GM12878 (cell line): ENCODE measurements at regions not wholly inside any gene's neighbourhood (a gene's known extent, or its start where the extent isn't known, plus 50 kb on each side); places are given as distances from the start of the nearest gene placed in this dataset.

Experiments used
- ATAC-seq: fragments of 200-7000 bp; cut with Tn5 transposase; 3 replicates; pipeline ENCODE4 v1.9.1; 2020; ENCODE audit warnings: mild to moderate bottlenecking, moderate library complexity
- BruUV-seq: library from RNA; stranded (reverse); fragments of 400-500 nt; replicated peaks from 2 replicates; lab custom pipeline; 2021; lab: Mats Ljungman, UMichigan
- CTCF ChIA-PET: fragments of 300-600 bp; sonication (Branson Sonifier 250); formaldehyde crosslinking; extraction: SDS; loops from one replicate; lab custom pipeline; 2021; ENCODE audit warnings: inconsistent platforms; lab: Yijun Ruan, JAX
- POLR2A ChIA-PET: fragments of 350-600 bp; formaldehyde crosslinking; extraction: SDS; loops from one replicate; lab custom pipeline; 2021; ENCODE audit warnings: inconsistent platforms; lab: Charles Lee
- RAD21 ChIA-PET: fragments of 300-600 bp; sonication (Branson Sonifier 250); formaldehyde crosslinking; loops from one replicate; lab custom pipeline; 2023; ENCODE audit warnings: antibody characterized with exemption; ENCODE audit not compliant: unreplicated experiment; lab: Charles Lee
- SMC1A ChIA-PET: fragments of 300-600 bp; sonication (Branson Sonifier 250); formaldehyde crosslinking; loops from one replicate; lab custom pipeline; 2023; ENCODE audit not compliant: unreplicated experiment, uncharacterized antibody; lab: Charles Lee
- DNase-seq: peaks from one replicate; pipeline ENCODE4 v3.0.0-alpha.2; 2011; ENCODE audit warnings: low read depth, low spot score
- FAIRE-seq: peaks from 3 replicates; lab custom pipeline; 2011; peaks lifted over from hg19 to GRCh38; lab: Jason Lieb, UNC
- H2AFZ ChIP-seq: 2 replicates; pipeline ENCODE4 v1.6.0; 2011; ENCODE audit warnings: low read depth, low read length, control low read depth; ENCODE audit not compliant: control insufficient read depth
- H3K27ac ChIP-seq: 2 replicates; pipeline ENCODE4 v1.5.1; 2011; ENCODE audit warnings: control low read depth; ENCODE audit not compliant: control insufficient read depth, insufficient read depth
- H3K27me3 ChIP-seq, 2 experiments: replicated peaks in 1 of 2; 2 replicates each; pipeline versions ENCODE4 v1.6.0 to v1.6.1; 2011; ENCODE audit warnings: low read length in 1 of 2; ENCODE audit not compliant: control insufficient read depth in 2 of 2, insufficient read depth in 2 of 2
- H3K36me3 ChIP-seq, 2 experiments: 2 replicates each; pipeline ENCODE4 v1.5.1; 2011; ENCODE audit warnings: low read length in 1 of 2; ENCODE audit not compliant: control insufficient read depth in 2 of 2, insufficient read depth in 2 of 2
- H3K4me1 ChIP-seq: 2 replicates; pipeline ENCODE4 v1.6.1; 2011; ENCODE audit warnings: mild to moderate bottlenecking, low read length, moderate library complexity, mixed read lengths; ENCODE audit not compliant: control insufficient read depth, insufficient read depth
- H3K4me2 ChIP-seq: 2 replicates; pipeline ENCODE4 v1.6.0; 2011; ENCODE audit warnings: control low read depth; ENCODE audit not compliant: control insufficient read depth, insufficient read depth
- H3K4me3 ChIP-seq: fragments of 200-600 bp; sonication (generic); 2 replicates; pipeline ENCODE4 v1.5.1; 2016
- H3K79me2 ChIP-seq: 2 replicates; pipeline ENCODE4 v1.6.0; 2011; ENCODE audit warnings: low read length; ENCODE audit not compliant: control insufficient read depth, insufficient read depth
- H3K9ac ChIP-seq: 2 replicates; pipeline ENCODE4 v1.8.0; 2011; ENCODE audit warnings: low read length, control low read depth, mixed read lengths; ENCODE audit not compliant: control insufficient read depth, insufficient read depth
- H3K9me3 ChIP-seq: replicated peaks from 3 replicates; pipeline ENCODE4 v1.5.1; 2011; ENCODE audit warnings: mild to moderate bottlenecking, low read length; ENCODE audit not compliant: control insufficient read depth, insufficient read depth
- H4K20me1 ChIP-seq: 2 replicates; pipeline ENCODE4 v1.6.0; 2011; ENCODE audit not compliant: control insufficient read depth, insufficient read depth
- CEBPB ChIP-seq, 2 experiments: fragments of 150-350 bp in 1 of 2; IDR thresholded peaks; 2 replicates each; pipeline ENCODE4 v1.6.1; 2012 to 2014; ENCODE audit warnings: low read depth in 2 of 2, low read length in 2 of 2, borderline replicate concordance in 1 of 2, inconsistent platforms in 1 of 2
- CREB1 ChIP-seq: IDR thresholded peaks from 2 replicates; pipeline ENCODE4 v1.6.1; 2012; ENCODE audit warnings: low read depth, mild to moderate bottlenecking, inconsistent platforms
- CREM ChIP-seq: IDR thresholded peaks from 2 replicates; pipeline ENCODE4 v1.6.1; 2014; ENCODE audit warnings: antibody characterized with exemption, low read depth
- EED ChIP-seq: sonication (generic); IDR thresholded peaks from 2 replicates; pipeline ENCODE4 v1.6.1; 2016; ENCODE audit warnings: antibody characterized with exemption, low read depth
- EP300 ChIP-seq, 2 experiments: fragments of 150-350 bp in 1 of 2; IDR thresholded peaks; 2 replicates each; pipeline ENCODE4 v1.6.1; 2011 to 2012; ENCODE audit warnings: low read depth in 2 of 2, low read length in 2 of 2, borderline replicate concordance in 1 of 2, improper control_type of control experiment in 1 of 2, inconsistent platforms in 1 of 2; ENCODE audit not compliant: control insufficient read depth in 1 of 2
- EZH2 ChIP-seq: IDR thresholded peaks from 2 replicates; pipeline ENCODE4 v1.6.1; 2012; ENCODE audit warnings: low read depth, mild to moderate bottlenecking, control low read depth, inconsistent platforms, low read length, borderline replicate concordance; ENCODE audit not compliant: control insufficient read depth
- HDGF ChIP-seq: fragments of 450-650 bp; IDR thresholded peaks from 2 replicates; pipeline ENCODE4 v1.6.1; 2016; ENCODE audit warnings: antibody characterized with exemption
- KLF5 ChIP-seq: fragments of 450-650 bp; IDR thresholded peaks from 2 replicates; pipeline ENCODE4 v1.6.1; 2014; ENCODE audit warnings: mild to moderate bottlenecking; ENCODE audit not compliant: partially characterized antibody
- NR2F1 ChIP-seq: fragments of 450-650 bp; conservative IDR thresholded peaks from 2 replicates; pipeline ENCODE4 v1.6.1; 2017; ENCODE audit warnings: mild to moderate bottlenecking
- RB1 ChIP-seq: fragments of 450-650 bp; formaldehyde crosslinking; IDR thresholded peaks from 2 replicates; pipeline ENCODE4 v1.6.1; 2017; ENCODE audit warnings: mild to moderate bottlenecking, borderline replicate concordance
- RUNX3 ChIP-seq: IDR thresholded peaks from 2 replicates; pipeline ENCODE4 v1.6.1; 2012; ENCODE audit warnings: low read length, inconsistent platforms
- TARDBP ChIP-seq: IDR thresholded peaks from 2 replicates; pipeline ENCODE4 v1.6.1; 2016; ENCODE audit warnings: borderline replicate concordance
- USF2 ChIP-seq: IDR thresholded peaks from 2 replicates; pipeline ENCODE4 v1.6.1; 2011; ENCODE audit warnings: low read depth, low read length, improper control_type of control experiment, borderline replicate concordance
- ZBED1 ChIP-seq: IDR thresholded peaks from 2 replicates; pipeline ENCODE4 v1.6.1; 2016; ENCODE audit warnings: borderline replicate concordance
- ZZZ3 ChIP-seq: IDR thresholded peaks from 2 replicates; pipeline ENCODE4 v1.6.1; 2011; ENCODE audit warnings: low read depth; ENCODE audit not compliant: control insufficient read depth, insufficient read length
- WGBS: methylation state at CpG from one replicate; pipeline ENCODE4 v1.1.6; 2016; ENCODE audit warnings: low lambda C conversion rate; ENCODE audit not compliant: insufficient replicate concordance, insufficient coverage; ENCODE audit errors: missing lambda C conversion rate; 5-methylcytosine and 5-hydroxymethylcytosine counted together
- in situ Hi-C: fragments of 300-500 bp; cut with MboI; formaldehyde crosslinking; loops from 9 replicates; pipeline ENCODE4 v1.14.3; 2018; ENCODE audit warnings: mixed read lengths
- intact Hi-C: fragments of 100-400 bp; cut with micrococcal nuclease; formaldehyde crosslinking; loops from one replicate; pipeline ENCODE4 v1.14.2; 2022; ENCODE audit not compliant: unreplicated experiment
- TF ChIP-seq, protein P1 (sequence below): fragments of 150-350 bp; IDR thresholded peaks from 2 replicates; pipeline ENCODE4 v1.6.1; 2014; ENCODE audit warnings: mild to moderate bottlenecking, low read depth, low read length

- TF ChIP-seq EZH2 = no peak
- TF ChIP-seq RB1 = no peak
Observed at GRCh38 chr10:100614429-100615095, 78.8 kb downstream of the HIF1AN start (continued).

GRCh38 chr10:100615241-100615640, 79.5 kb downstream of the HIF1AN start:
- CTCF ChIA-PET = interaction anchor here (0.9 kb wide), 1 partner anchor 20 kb away, joined by 3 read pairs; no protein-coding TSS in a partner anchor
- TF ChIP-seq, protein P1, sequence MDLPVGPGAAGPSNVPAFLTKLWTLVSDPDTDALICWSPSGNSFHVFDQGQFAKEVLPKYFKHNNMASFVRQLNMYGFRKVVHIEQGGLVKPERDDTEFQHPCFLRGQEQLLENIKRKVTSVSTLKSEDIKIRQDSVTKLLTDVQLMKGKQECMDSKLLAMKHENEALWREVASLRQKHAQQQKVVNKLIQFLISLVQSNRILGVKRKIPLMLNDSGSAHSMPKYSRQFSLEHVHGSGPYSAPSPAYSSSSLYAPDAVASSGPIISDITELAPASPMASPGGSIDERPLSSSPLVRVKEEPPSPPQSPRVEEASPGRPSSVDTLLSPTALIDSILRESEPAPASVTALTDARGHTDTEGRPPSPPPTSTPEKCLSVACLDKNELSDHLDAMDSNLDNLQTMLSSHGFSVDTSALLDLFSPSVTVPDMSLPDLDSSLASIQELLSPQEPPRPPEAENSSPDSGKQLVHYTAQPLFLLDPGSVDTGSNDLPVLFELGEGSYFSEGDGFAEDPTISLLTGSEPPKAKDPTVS = no peak
- TF ChIP-seq EED (no peak), CREB1 (no peak), TARDBP (no peak), EP300 (IDR thresholded peaks at IDR 0.05; ENCODE audit: borderline replicate concordance in 1 of 2, control insufficient read depth in 1 of 2, low read depth in 2 of 2, low read length in 2 of 2) (no peak), HDGF (no peak), KLF5 (no peak), RUNX3 (no peak), NR2F1 (no peak), USF2 (no peak), ZBED1 (no peak), CEBPB (IDR thresholded peaks at IDR 0.05; ENCODE audit: borderline replicate concordance in 1 of 2, low read depth in 2 of 2, low read length in 2 of 2) (no peak), CREM (no peak), ZZZ3 (no peak), EZH2 (no peak)

More at GRCh38 chr10:100615241-100615640, 79.5 kb downstream of the HIF1AN start:
- H2AFZ ChIP-seq = no peak overlapping the region
- DNase-seq (no peak), ATAC-seq (no peak), FAIRE-seq (no peak)
- no peaks in the 10 kb centered on the region for H3K36me3 ChIP-seq
- no peak overlapping the region for H3K4me2 ChIP-seq
- H4K20me1 ChIP-seq = no peaks in the 10 kb centered on the region
- H3K27ac ChIP-seq = no peak overlapping the region
- no TSS peak for BruUV-seq
- POLR2A ChIA-PET = no interaction called here
- no peaks in the 10 kb centered on the region for H3K4me1 ChIP-seq
- in situ Hi-C loops = no loop called here
- SMC1A ChIA-PET = no interaction called here
- RAD21 ChIA-PET = no interaction called here
- no peak overlapping the region for H3K4me3 ChIP-seq
- no peaks in the 10 kb centered on the region for H3K79me2 ChIP-seq
- intact Hi-C loops = no loop called here
- peaks cover 0 to 5% of the 10 kb centered on the region in 2 experiments; a peak in 3 of 4 replicates for H3K27me3 ChIP-seq
- H3K9ac ChIP-seq = no peak overlapping the region
- H3K9me3 ChIP-seq = no peaks in the 10 kb centered on the region
- WGBS = 44% methylated on average over 10 of the region's 10 CpGs
